HEK293T (cell line): ENCODE measurements at regions not wholly inside any gene's neighbourhood (a gene's known extent, or its start where the extent isn't known, plus 50 kb on each side); places are given as distances from the start of the nearest gene placed in this dataset.

Experiments
- CTCF ChIA-PET: fragments of 350-600 bp; formaldehyde crosslinking; extraction: SDS; loops from one replicate; lab custom pipeline; 2021; ENCODE audit warnings: antibody characterized with exemption, inconsistent platforms; lab: Yijun Ruan, JAX
- POLR2A ChIA-PET: fragments of 350-600 bp; formaldehyde crosslinking; extraction: SDS; loops from one replicate; lab custom pipeline; 2020; ENCODE audit warnings: antibody characterized with exemption, inconsistent platforms; lab: Yijun Ruan, JAX
- DNase-seq: peaks from one replicate; pipeline ENCODE4 v3.0.0; 2012; ENCODE audit warnings: mixed read lengths; ENCODE audit errors: extremely low spot score
- ARNT ChIP-seq: fragments of 450-650 bp; IDR thresholded peaks from 2 replicates; pipeline ENCODE4 v1.6.1; 2017; ENCODE audit warnings: mild to moderate bottlenecking
- BHLHE40 ChIP-seq: fragments of 450-650 bp; IDR thresholded peaks from 2 replicates; pipeline ENCODE4 v1.6.1; 2016; ENCODE audit warnings: mild to moderate bottlenecking, moderate library complexity, borderline replicate concordance
- CTBP1 ChIP-seq: fragments of 450-650 bp; IDR thresholded peaks from 2 replicates; pipeline ENCODE4 v1.6.1; 2016; ENCODE audit warnings: borderline replicate concordance
- ELF4 ChIP-seq: fragments of 450-650 bp; IDR thresholded peaks from 2 replicates; pipeline ENCODE4 v1.6.1; 2017; ENCODE audit warnings: antibody characterized with exemption
- FOXA1 ChIP-seq: fragments of 450-650 bp; IDR thresholded peaks from 2 replicates; pipeline ENCODE4 v1.6.1; 2016; ENCODE audit warnings: mild to moderate bottlenecking
- FOXK2 ChIP-seq: fragments of 450-650 bp; IDR thresholded peaks from 2 replicates; pipeline ENCODE4 v1.6.1; 2016; ENCODE audit warnings: mild to moderate bottlenecking
- FOXM1 ChIP-seq: fragments of 450-650 bp; IDR thresholded peaks from 2 replicates; pipeline ENCODE4 v1.6.1; 2017; ENCODE audit warnings: mild to moderate bottlenecking, borderline replicate concordance
- HDGF ChIP-seq: fragments of 450-650 bp; IDR thresholded peaks from 2 replicates; pipeline ENCODE4 v1.6.1; 2017; ENCODE audit warnings: antibody characterized with exemption, borderline replicate concordance
- L3MBTL2 ChIP-seq: fragments of 450-650 bp; conservative IDR thresholded peaks from 2 replicates; pipeline ENCODE4 v1.6.1; 2016; ENCODE audit warnings: mild to moderate bottlenecking
- LEF1 ChIP-seq: fragments of 450-650 bp; IDR thresholded peaks from 2 replicates; pipeline ENCODE4 v1.6.1; 2017; ENCODE audit warnings: mild to moderate bottlenecking, borderline replicate concordance
- NFRKB ChIP-seq: fragments of 450-650 bp; IDR thresholded peaks from 2 replicates; pipeline ENCODE4 v1.6.1; 2016; ENCODE audit warnings: mild to moderate bottlenecking, moderate library complexity
- PKNOX1 ChIP-seq: fragments of 450-650 bp; IDR thresholded peaks from 2 replicates; pipeline ENCODE4 v1.6.1; 2016
- SP1 ChIP-seq: fragments of 450-650 bp; IDR thresholded peaks from 2 replicates; pipeline ENCODE4 v1.6.1; 2017
- SUZ12 ChIP-seq: fragments of 450-650 bp; IDR thresholded peaks from 2 replicates; pipeline ENCODE4 v1.6.1; 2016; ENCODE audit warnings: mild to moderate bottlenecking
- TARDBP ChIP-seq: fragments of 450-650 bp; IDR thresholded peaks from 2 replicates; pipeline ENCODE4 v1.6.1; 2016
- ZNF384 ChIP-seq: fragments of 450-650 bp; IDR thresholded peaks from 2 replicates; pipeline ENCODE4 v1.6.1; 2016

DNA sequence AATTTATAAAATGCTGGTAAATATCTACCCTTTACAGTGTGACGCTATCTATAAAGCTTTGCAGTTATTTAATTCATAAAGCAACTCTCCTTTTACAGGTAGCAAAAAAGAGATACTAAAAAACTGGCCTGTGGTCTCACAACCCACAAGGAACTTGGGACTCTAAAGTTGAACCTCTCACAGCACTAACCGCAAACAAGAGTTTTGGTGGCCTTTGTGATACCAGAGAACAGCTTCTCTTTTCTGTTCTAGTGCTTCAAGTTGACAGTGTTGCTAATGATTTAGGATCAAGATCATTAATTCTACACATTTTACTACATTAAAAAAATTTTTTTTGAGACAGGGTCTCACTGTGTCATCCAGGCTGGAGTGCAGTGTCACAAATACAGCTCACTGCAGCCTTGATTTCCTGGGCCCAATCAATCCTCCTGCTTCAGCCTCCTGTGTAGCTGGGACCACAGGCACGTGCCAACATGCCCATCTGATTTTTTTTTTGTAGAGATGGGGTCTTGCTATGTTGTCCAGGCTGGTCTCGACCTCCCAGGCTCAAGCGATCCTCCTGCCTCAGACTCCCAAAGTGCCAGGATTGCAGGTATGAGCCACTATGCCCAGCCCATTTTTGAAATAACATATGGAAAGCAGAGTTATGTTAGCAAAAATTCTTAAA, 56.0 kb upstream of the ST8SIA6 start:
- ChIA-PET POLR2A (no interaction called here), CTCF (interaction anchor here (0.7 kb wide), 1 partner anchor 693 kb away, joined by 3 read pairs; the partner anchor contains the start of gene RSU1)
- no peak for DNase-seq
- TF ChIP-seq ARNT = no peak
- TF ChIP-seq SUZ12 = no peak
- no peak for TF ChIP-seq FOXM1

- POLR2A ChIA-PET = interaction anchor here (1.3 kb wide), 1 partner anchor 10 kb away, joined by 4 read pairs; no protein-coding TSS in a partner anchor
- no peak for DNase-seq
- CTCF ChIA-PET = interaction anchor here (0.6 kb wide), 1 partner anchor 834 kb away, joined by 3 read pairs; no protein-coding TSS in a partner anchor
- TF ChIP-seq PKNOX1 = no peak
- TF ChIP-seq ARNT = no peak
- TF ChIP-seq SUZ12 = no peak
- TF ChIP-seq FOXK2 = no peak
- TF ChIP-seq LEF1 = no peak
- no peak for TF ChIP-seq HDGF
- no peak for TF ChIP-seq ELF4
- TF ChIP-seq L3MBTL2 = no peak
- no peak for TF ChIP-seq FOXM1
- no peak for TF ChIP-seq SP1
- TF ChIP-seq BHLHE40 = no peak
- no peak for TF ChIP-seq ZNF384
- no peak for TF ChIP-seq FOXA1
- no peak for TF ChIP-seq TARDBP
- TF ChIP-seq NFRKB = no peak
- TF ChIP-seq CTBP1 = no peak
These were observed 53.1 kb upstream of the ST8SIA6 start for GRCh38 chr10:17507538-17507937.

- ChIA-PET CTCF (interaction anchor here (0.6 kb wide), 1 partner anchor 833 kb away, joined by 3 read pairs; no protein-coding TSS in a partner anchor), POLR2A (no interaction called here)
- TF ChIP-seq HDGF (no peak), ZNF384 (no peak), NFRKB (no peak), SUZ12 (no peak), LEF1 (no peak), TARDBP (no peak), FOXA1 (no peak), ARNT (no peak), SP1 (no peak), ELF4 (no peak), BHLHE40 (no peak), CTBP1 (no peak), FOXK2 (no peak), L3MBTL2 (no peak), PKNOX1 (no peak), FOXM1 (no peak)
These were observed 52.6 kb upstream of the ST8SIA6 start for GRCh38 chr10:17506856-17507471.

DNA sequence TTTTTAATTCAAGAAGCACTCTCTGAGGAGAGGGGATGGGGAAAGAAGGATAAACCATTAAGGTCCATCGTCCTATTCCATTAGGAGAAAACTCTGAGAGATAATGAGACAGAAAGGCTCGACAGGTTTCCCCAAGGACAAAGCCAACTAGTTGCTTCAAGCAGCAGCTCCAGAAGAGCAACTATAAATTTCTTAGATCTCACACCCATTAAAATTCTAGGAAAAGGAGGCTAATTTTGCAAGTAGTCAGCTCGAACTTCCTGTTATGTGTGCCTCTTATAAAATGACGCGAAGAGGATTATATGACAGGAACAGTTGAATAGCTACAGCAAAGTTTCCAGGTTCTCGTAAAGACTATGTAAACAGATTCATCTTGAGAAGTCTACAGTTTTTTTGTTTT, 52.0 kb upstream of the ST8SIA6 start:
- TF ChIP-seq FOXK2 (no peak), HDGF (no peak), ARNT (no peak), BHLHE40 (no peak), LEF1 (no peak), PKNOX1 (no peak), NFRKB (no peak), FOXM1 (no peak), SP1 (no peak), ELF4 (no peak), SUZ12 (no peak), L3MBTL2 (no peak), FOXA1 (no peak), ZNF384 (no peak), TARDBP (no peak), CTBP1 (no peak)
- POLR2A ChIA-PET = no interaction called here
- CTCF ChIA-PET = no interaction called here
- no peak for DNase-seq

More at GRCh38 chr10:17506856-17507471, 52.6 kb upstream of the ST8SIA6 start:
- no peak for DNase-seq

DNA sequence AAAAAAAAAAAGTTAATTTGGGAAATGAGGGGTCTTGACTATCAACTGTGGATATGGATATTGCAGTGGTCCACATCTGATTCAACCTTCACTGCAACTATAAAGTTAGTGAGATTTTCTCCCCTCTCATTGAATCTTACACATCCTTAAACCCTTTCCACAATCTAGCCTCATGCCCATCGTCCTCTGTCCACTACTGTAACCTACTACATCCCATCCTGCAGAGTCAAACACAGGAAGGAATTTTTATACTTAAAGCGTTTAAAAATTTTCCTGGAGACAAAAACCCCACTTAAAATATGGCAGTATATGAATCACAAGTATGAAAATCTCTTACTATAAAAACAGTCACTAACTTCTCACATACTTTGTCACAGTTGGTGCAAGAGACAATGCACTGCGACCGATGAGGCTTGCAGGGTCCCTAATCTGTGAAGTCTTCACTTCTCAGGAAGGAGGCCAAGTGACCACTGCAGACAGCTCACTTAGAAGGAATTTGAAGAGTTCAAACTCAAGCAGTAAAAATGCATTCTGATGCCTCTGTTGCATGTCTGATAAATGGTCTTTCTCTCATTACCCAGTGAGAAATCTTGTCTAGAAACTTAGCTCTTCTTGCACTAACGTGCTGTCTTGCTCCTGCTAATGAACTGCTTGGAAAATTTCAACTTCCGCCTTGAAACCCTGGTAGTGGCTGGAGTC, 50.3 kb upstream of the ST8SIA6 start:
- ChIA-PET CTCF (interaction anchor here (0.5 kb wide), 1 partner anchor 12 kb away, joined by 3 read pairs; no protein-coding TSS in a partner anchor), POLR2A (no interaction called here)
- no peak for DNase-seq
- TF ChIP-seq FOXM1 = no peak
- TF ChIP-seq FOXK2 = no peak
- TF ChIP-seq ARNT = no peak
- TF ChIP-seq LEF1 = no peak
- TF ChIP-seq ZNF384 = no peak
- no peak for TF ChIP-seq ELF4
- TF ChIP-seq SP1 = no peak
- TF ChIP-seq FOXA1 = no peak
- TF ChIP-seq L3MBTL2 = no peak
